Thymus (tissue), 11 donors: ENCODE measurements at regions not wholly inside any gene's neighbourhood (a gene's known extent, or its start where the extent isn't known, plus 50 kb on each side); places are given as distances from the start of the nearest gene placed in this dataset.
"Not testable (repeated sequence)": the region's sequence is repeated elsewhere in the genome, so short reads cannot be mapped to it uniquely, and the experiment has no call there.

Source experiments
- DNase-seq, 9 donors: peaks; one replicate each; pipeline ENCODE4 v3.0.0-alpha.2; 2013; ENCODE audit warnings: low spot score in 9 of 9, low read depth in 6 of 9, missing footprints in 1 of 9
- H3K27ac ChIP-seq, 2 donors: one replicate each; pipeline ENCODE4 v1.5.1; 2013; ENCODE audit warnings: control low read depth in 1 of 2, low read depth in 1 of 2, low read length in 1 of 2, mild to moderate bottlenecking in 1 of 2, moderate library complexity in 1 of 2
- H3K27me3 ChIP-seq, 2 donors: one replicate each; pipeline ENCODE4 v1.5.1; 2013; ENCODE audit warnings: low read length in 1 of 2; ENCODE audit not compliant: control insufficient read depth in 2 of 2, insufficient read depth in 1 of 2
- H3K36me3 ChIP-seq, 2 donors: one replicate each; pipeline ENCODE4 v1.5.1; 2013; ENCODE audit warnings: low read length in 1 of 2, mild to moderate bottlenecking in 1 of 2, moderate library complexity in 1 of 2; ENCODE audit not compliant: control insufficient read depth in 2 of 2, insufficient read depth in 2 of 2
- H3K4me1 ChIP-seq, 2 donors: one replicate each; pipeline ENCODE4 v1.5.1; 2013; ENCODE audit warnings: low read length in 2 of 2; ENCODE audit not compliant: control insufficient read depth in 2 of 2, insufficient read depth in 2 of 2
- H3K4me3 ChIP-seq, 2 donors: one replicate each; pipeline ENCODE4 v1.5.1; 2013; ENCODE audit warnings: low read length in 2 of 2, control low read depth in 1 of 2, mild to moderate bottlenecking in 1 of 2
- H3K9me3 ChIP-seq, 2 donors: one replicate each; pipeline ENCODE4 v1.5.1; 2013; ENCODE audit warnings: low read length in 1 of 2, mild to moderate bottlenecking in 1 of 2; ENCODE audit not compliant: control insufficient read depth in 2 of 2, insufficient read depth in 1 of 2
- WGBS: extraction: QIAGEN DNeasy Blood & Tissue Kit; methylation state at CpG from one replicate; pipeline ENCODE4 v1.1.7; 2013; 5-methylcytosine and 5-hydroxymethylcytosine counted together
- donor health status: healthy.

DNA sequence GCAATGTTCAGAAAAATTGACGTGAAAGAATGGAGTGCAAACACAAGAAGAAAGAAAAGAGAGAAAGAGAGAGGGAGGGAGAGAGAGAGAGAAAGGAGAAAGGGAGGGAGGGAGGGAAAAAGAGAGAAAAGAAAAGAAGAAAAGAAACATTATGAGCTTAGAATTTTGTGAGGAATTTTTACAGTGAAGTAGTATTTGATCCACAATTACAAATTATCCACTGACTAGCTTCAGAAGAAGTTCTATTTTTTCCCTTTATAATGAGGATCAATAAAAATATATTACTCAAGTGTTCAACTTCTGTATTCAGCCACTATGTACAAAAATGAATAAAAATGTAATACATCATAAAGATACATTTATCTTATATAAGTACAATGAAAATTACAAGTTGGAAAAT, 494.5 kb upstream of the CA10 start:
- no peaks in the 10 kb centered on the region for H3K27me3 ChIP-seq
- no peak overlapping the region for H3K27ac ChIP-seq
- H3K9me3 ChIP-seq, result no peaks in the 10 kb centered on the region
- no peak for DNase-seq
- WGBS, result 93% methylated on average over 1 of the region's 1 CpG
- H3K4me3 ChIP-seq, result no peak overlapping the region
- H3K36me3 ChIP-seq, result no peaks in the 10 kb centered on the region
- no peaks in the 10 kb centered on the region for H3K4me1 ChIP-seq

DNA sequence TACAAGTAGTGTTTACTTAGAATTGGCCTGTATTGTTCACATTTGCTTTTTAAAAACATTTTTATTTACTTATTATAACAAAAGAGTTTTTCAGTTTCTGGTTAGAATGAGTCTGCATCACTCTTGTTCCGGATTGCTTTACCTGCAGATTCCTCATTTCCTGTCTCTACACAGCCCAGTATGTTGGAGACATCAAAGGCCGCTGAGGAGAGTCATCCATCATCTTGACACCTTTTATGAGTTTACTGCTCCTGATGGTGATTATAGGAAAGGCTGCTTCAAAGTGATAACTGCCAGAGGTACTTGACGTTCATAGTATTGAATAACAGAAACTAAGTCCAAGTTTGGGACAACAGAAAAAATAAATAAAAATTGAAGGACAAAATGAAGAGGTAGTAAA, 490.5 kb upstream of the CA10 start:
- DNase-seq, result no peak
- Histone ChIP-seq H3K36me3 (no peaks in the 10 kb centered on the region), H3K9me3 (no peaks in the 10 kb centered on the region), H3K4me3 (no peak overlapping the region), H3K4me1 (no peaks in the 10 kb centered on the region), H3K27ac (no peak overlapping the region), H3K27me3 (no peaks in the 10 kb centered on the region)
- WGBS, result 6% methylated on average over 3 of the region's 3 CpGs

DNA sequence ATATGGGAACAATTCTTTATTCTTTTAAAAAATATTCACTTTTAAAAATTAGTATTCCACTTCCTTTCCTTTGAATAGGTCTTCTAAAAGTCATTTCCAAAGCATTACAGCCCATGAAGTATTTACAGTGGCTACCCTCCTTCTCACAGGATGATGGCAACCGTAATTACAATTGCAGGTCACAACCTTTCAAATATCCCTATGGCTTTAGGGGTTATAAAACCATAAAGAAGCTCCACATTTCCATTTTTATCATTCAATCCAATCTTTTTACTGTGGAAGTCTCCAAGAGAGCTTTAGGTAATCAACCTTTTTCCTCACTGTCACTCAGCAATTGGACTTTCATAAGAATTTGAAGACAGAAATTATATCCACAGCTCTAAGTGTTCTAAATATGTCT, 488.9 kb upstream of the CA10 start:
- DNase-seq, result no peak
- Histone ChIP-seq H3K27me3 (no peaks in the 10 kb centered on the region), H3K27ac (no peak overlapping the region), H3K36me3 (no peaks in the 10 kb centered on the region), H3K9me3 (no peaks in the 10 kb centered on the region), H3K4me1 (no peaks in the 10 kb centered on the region), H3K4me3 (no peak overlapping the region)
- WGBS, result 82% methylated on average over 1 of the region's 1 CpG

DNA sequence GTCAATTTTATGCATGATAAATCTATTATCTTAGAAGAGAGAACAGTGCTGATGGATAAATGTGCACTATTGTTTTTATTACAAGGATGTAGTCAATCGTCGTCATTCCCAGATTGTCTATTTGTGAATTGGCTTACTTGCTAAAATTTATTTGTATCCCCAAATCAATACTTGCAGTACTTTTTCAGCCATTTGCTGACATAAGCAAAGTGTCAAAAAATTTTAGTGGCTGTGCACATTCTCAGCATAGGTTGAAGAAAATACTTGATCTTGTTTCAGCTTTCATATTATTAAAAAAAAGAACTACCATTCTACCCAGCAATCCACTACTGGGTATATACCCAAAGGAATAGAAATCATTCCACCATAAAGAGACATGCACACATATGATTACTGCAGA, 477.9 kb upstream of the CA10 start:
- H3K4me3 ChIP-seq, result no peak overlapping the region
- no peaks in the 10 kb centered on the region for H3K27me3 ChIP-seq
- H3K27ac ChIP-seq, result no peak overlapping the region
- no peaks in the 10 kb centered on the region for H3K4me1 ChIP-seq
- H3K36me3 ChIP-seq, result no peaks in the 10 kb centered on the region
- no peaks in the 10 kb centered on the region for H3K9me3 ChIP-seq
- WGBS, result 98% methylated on average over 2 of the region's 2 CpGs
- DNase-seq, result no peak

DNA sequence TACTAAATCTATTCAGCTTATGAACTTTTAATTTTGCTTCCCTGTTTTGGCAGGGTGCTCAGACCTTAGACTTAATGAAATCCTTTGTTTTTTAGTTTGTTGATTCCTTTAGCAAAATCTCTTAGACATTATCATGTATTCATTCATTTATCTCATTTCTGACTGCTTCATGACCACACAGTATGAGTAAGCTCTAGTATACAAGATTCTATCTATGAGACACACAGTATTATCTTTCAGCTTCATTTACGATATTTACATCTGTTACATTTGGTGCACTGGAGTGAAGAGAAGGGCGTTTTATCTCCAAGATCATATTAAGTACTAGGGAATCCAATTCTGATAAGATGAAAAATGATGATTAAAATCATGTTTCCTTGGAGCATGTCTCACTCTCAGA, 448.1 kb upstream of the CA10 start:
- no peak for DNase-seq

DNA sequence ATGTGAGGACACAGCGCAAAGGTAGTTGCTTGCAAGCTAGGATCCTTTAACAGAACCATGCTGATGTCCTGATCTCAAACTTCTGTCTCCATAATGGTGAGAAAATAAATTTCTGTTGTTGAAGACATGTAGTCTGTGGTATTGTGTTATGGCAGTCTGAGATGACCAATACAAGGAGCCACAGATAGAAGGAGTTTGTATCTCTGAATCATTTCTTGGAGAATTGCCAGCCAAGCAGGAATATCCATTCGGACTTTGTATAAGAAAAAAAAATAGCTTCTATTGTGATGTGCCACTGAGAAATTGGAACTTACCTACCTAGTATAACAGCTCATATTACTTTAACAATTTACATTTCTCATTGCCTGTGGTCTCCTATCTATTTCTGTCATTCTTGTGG, 447.6 kb upstream of the CA10 start:
- WGBS, result 46% methylated on average over 2 of the region's 2 CpGs
- H3K36me3 ChIP-seq, result no peaks in the 10 kb centered on the region
- H3K27me3 ChIP-seq, result no peaks in the 10 kb centered on the region
- H3K27ac ChIP-seq, result no peak overlapping the region
- no peaks in the 10 kb centered on the region for H3K9me3 ChIP-seq
- no peak for DNase-seq
- no peak overlapping the region for H3K4me3 ChIP-seq
- no peaks in the 10 kb centered on the region for H3K4me1 ChIP-seq

More for the DNA sequence above, 448.1 kb upstream of the CA10 start:
- WGBS, result 88% methylated on average over 2 of the region's 2 CpGs
- Histone ChIP-seq H3K9me3 (no peaks in the 10 kb centered on the region), H3K4me1 (no peaks in the 10 kb centered on the region), H3K27me3 (no peaks in the 10 kb centered on the region), H3K27ac (no peak overlapping the region), H3K36me3 (no peaks in the 10 kb centered on the region), H3K4me3 (no peak overlapping the region)

DNA sequence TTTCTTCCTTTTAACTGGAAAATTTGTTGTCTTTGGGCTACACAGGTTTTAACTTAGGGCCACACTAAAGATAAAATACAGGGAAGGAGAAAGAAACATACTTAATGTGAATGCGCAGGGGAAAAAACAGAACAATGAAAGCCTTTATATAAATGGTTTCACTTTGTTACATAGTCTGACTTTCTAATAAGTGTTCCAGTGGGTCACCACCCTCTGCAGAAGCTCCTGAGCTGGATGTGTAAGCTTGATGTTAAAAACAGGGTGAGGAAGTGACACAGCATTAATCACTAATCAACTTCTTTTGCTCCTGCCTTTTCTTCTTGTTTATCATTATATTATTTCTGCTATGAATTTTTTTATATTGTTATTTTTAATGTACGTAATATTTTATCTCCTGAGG, 445.6 kb upstream of the CA10 start:
- WGBS, result 94% methylated on average over 2 of the region's 2 CpGs
- no peak for DNase-seq
- H3K27me3 ChIP-seq, result no peaks in the 10 kb centered on the region
- H3K9me3 ChIP-seq, result no peaks in the 10 kb centered on the region
- no peaks in the 10 kb centered on the region for H3K36me3 ChIP-seq
- H3K4me3 ChIP-seq, result no peak overlapping the region
- no peaks in the 10 kb centered on the region for H3K4me1 ChIP-seq
- H3K27ac ChIP-seq, result no peak overlapping the region

DNA sequence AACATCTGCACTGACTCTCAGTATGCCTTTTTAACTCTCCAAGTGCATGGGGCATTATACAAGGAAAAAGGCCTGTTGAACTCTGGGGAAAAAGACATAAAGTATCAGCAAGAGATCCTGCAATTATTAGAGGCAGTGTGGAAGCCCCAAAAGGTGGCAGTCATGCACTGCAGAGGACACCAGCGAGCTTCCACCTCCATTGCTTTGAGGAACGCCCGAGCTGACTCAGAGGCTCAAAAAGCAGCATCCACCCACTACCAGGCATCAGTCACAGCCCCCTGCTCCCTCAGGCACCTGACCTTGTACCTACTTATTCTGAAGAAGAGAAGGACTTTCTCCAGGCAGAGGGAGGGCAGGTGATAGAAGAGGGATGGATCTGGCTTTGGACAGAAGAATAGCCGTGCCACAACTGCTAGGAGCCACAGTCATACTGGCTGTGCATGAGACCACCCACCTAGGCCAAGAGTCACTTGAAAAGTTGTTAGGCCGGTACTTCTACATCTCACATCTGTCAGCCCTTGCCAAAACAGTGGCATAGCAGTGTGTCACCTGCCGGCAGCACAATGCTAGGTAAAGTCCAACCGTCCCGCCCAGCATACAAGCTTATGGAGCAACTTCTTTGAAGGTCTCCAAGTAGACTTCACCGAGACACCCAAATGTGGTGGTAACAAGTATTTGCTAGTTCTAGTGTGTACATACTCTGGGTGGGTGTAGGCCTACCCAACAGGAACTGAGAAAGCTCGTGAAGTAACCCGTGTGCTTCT, 439.1 kb upstream of the CA10 start:
- not testable (repeated sequence) for H3K27ac ChIP-seq, H3K36me3 ChIP-seq, H3K27me3 ChIP-seq, H3K4me1 ChIP-seq, H3K9me3 ChIP-seq, DNase-seq, H3K4me3 ChIP-seq
- 80% methylated on average over 11 of the region's 11 CpGs for WGBS

DNA sequence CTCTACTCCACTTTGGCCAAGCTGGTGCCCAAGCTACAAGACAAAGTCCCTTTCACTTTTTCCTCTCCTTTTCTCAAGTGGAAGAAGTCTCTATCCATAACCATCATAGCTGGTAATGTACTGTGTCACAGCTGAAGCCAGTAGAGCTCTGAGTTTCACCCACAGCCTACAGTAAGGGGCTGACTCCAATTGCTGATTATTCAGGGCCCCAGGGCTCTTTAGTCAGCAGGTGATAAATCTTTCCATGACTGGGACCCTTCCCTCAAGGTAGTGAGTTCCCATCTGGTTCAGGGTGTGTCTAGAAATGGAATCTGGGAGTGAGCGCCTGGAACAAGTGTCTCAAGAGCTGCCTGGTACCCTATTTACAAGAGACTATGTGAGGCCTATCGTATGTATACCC, 436.0 kb upstream of the CA10 start:
- no peaks in the 10 kb centered on the region for H3K36me3 ChIP-seq
- H3K27ac ChIP-seq, result no peak overlapping the region
- H3K27me3 ChIP-seq, result no peaks in the 10 kb centered on the region
- H3K4me1 ChIP-seq, result no peaks in the 10 kb centered on the region
- WGBS, result 93% methylated on average over 2 of the region's 2 CpGs
- peaks cover 0 to 4% of the 10 kb centered on the region in 2 donors for H3K9me3 ChIP-seq
- no peak for DNase-seq
- H3K4me3 ChIP-seq, result no peak overlapping the region
